ENCODE measurements at regions not wholly inside any gene's neighbourhood (a gene's known extent, or its start where the extent isn't known, plus 50 kb on each side); places are given as distances from the start of the nearest gene placed in this dataset.

GRCh38 chr1:18554597-18554996, 73.9 kb downstream of the KLHDC7A start:
- H3K27ac ChIP-seq (ENCODE audit: low read length, poor library complexity, severe bottlenecking): no peak overlapping the region
- no peak overlapping the region for H3K4ac ChIP-seq (ENCODE audit: low read depth in 1 of 2, low read length in 2 of 2)
- no peak overlapping the region for H3K9ac ChIP-seq (ENCODE audit: low read length)
- no peak overlapping the region for H2AK5ac ChIP-seq (ENCODE audit: low read length, severe bottlenecking)
- no peak overlapping the region for H3K4me2 ChIP-seq (ENCODE audit: low read length, poor library complexity, severe bottlenecking)
- H2BK15ac ChIP-seq (ENCODE audit: low read depth, poor library complexity, severe bottlenecking): no peak overlapping the region
- H3K4me3 ChIP-seq (ENCODE audit: insufficient read depth in 1 of 2, low read depth in 1 of 2, low read length in 2 of 2): no peak overlapping the region
- no peak overlapping the region for H2AFZ ChIP-seq (ENCODE audit: low read depth, low read length)
- no peaks in the 10 kb centered on the region for H3K79me1 ChIP-seq (replicated peaks; ENCODE audit: low read length, poor library complexity, severe bottlenecking)
- WGBS: 72% methylated on average over 7 of the region's 7 CpGs
- no peak for DNase-seq
- no peak overlapping the region for H2BK12ac ChIP-seq (ENCODE audit: low read length in 2 of 2)
- H3K18ac ChIP-seq (ENCODE audit: low read depth in 1 of 2, low read length in 2 of 2): no peak overlapping the region
- no peak overlapping the region for H2BK120ac ChIP-seq (ENCODE audit: low read depth, low read length)
- no peak overlapping the region for H3K23ac ChIP-seq (ENCODE audit: low read length in 2 of 2)
- no peaks in the 10 kb centered on the region for H3K36me3 ChIP-seq (ENCODE audit: control insufficient read depth in 1 of 2, insufficient read depth in 2 of 2, low read depth in 1 of 2, low read length in 2 of 2)
- H3K9me3 ChIP-seq (ENCODE audit: control insufficient read depth, low read length): no peaks in the 10 kb centered on the region
- no peak overlapping the region for H4K8ac ChIP-seq (ENCODE audit: low read length)
- no peak overlapping the region for H2BK5ac ChIP-seq (ENCODE audit: low read depth, low read length, poor library complexity, severe bottlenecking)
- H3K14ac ChIP-seq (ENCODE audit: low read length in 2 of 2): no peak overlapping the region
- no peak overlapping the region for H4K91ac ChIP-seq (ENCODE audit: low read length)
- peaks cover 17 to 66% of the 10 kb centered on the region in 2 experiments for H3K27me3 ChIP-seq (ENCODE audit: control insufficient read depth in 1 of 2, insufficient read depth in 1 of 2, low read length in 2 of 2)
- peaks cover 4% of the 10 kb centered on the region for H3K4me1 ChIP-seq (ENCODE audit: control insufficient read depth, insufficient read depth, low read depth, low read length)

- Histone ChIP-seq H3K4me2 (ENCODE audit: low read length, poor library complexity, severe bottlenecking) (no peak overlapping the region), H3K4me1 (ENCODE audit: control insufficient read depth, insufficient read depth, low read depth, low read length) (peaks cover 4% of the 10 kb centered on the region), H3K14ac (ENCODE audit: low read length in 2 of 2) (no peak overlapping the region), H4K8ac (ENCODE audit: low read length) (no peak overlapping the region), H3K4me3 (ENCODE audit: insufficient read depth in 1 of 2, low read depth in 1 of 2, low read length in 2 of 2) (no peak overlapping the region), H2BK12ac (ENCODE audit: low read length in 2 of 2) (no peak overlapping the region), H2AFZ (ENCODE audit: low read depth, low read length) (no peak overlapping the region), H3K18ac (ENCODE audit: low read depth in 1 of 2, low read length in 2 of 2) (no peak overlapping the region), H3K23ac (ENCODE audit: low read length in 2 of 2) (no peak overlapping the region), H3K79me1 (replicated peaks; ENCODE audit: low read length, poor library complexity, severe bottlenecking) (no peaks in the 10 kb centered on the region), H3K9ac (ENCODE audit: low read length) (no peak overlapping the region), H3K4ac (ENCODE audit: low read depth in 1 of 2, low read length in 2 of 2) (no peak overlapping the region), H2BK5ac (ENCODE audit: low read depth, low read length, poor library complexity, severe bottlenecking) (no peak overlapping the region), H2BK120ac (ENCODE audit: low read depth, low read length) (no peak overlapping the region), H3K27ac (ENCODE audit: low read length, poor library complexity, severe bottlenecking) (no peak overlapping the region), H4K91ac (ENCODE audit: low read length) (no peak overlapping the region), H3K36me3 (ENCODE audit: control insufficient read depth in 1 of 2, insufficient read depth in 2 of 2, low read depth in 1 of 2, low read length in 2 of 2) (no peaks in the 10 kb centered on the region), H2BK15ac (ENCODE audit: low read depth, poor library complexity, severe bottlenecking) (no peak overlapping the region), H3K27me3 (ENCODE audit: control insufficient read depth in 1 of 2, insufficient read depth in 1 of 2, low read length in 2 of 2) (peaks cover 21 to 68% of the 10 kb centered on the region in 2 experiments), H3K9me3 (ENCODE audit: control insufficient read depth, low read length) (no peaks in the 10 kb centered on the region), H2AK5ac (ENCODE audit: low read length, severe bottlenecking) (no peak overlapping the region)
- no peak for DNase-seq
- WGBS: 77% methylated on average over 4 of the region's 5 CpGs
Observed at GRCh38 chr1:18555036-18555435, 74.3 kb downstream of the KLHDC7A start.

DNA sequence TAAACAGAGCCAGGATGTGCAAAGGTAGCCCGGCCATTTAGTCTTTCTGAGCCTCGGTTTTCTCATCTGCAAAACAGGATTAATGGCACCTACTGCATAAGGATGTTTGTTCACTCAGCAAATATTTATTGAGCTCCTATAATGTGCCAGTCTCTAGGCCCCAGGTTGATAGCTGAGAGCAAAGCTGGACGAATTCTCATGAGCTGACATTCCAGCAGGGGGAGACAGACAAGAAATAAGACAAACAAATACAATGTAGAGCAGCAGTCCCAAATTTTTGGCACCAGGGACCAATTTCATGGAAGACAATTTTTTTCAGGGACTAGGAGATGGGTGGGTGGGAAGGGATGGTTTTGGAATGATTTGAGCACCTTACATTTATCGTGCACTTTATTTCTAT, 74.3 kb upstream of the PAX7 start:
- H2BK12ac ChIP-seq (ENCODE audit: low read length in 2 of 2): no peak overlapping the region
- H2BK5ac ChIP-seq (ENCODE audit: low read depth, low read length, poor library complexity, severe bottlenecking): no peak overlapping the region
- no peak overlapping the region for H3K4me3 ChIP-seq (ENCODE audit: insufficient read depth in 1 of 2, low read depth in 1 of 2, low read length in 2 of 2)
- H3K18ac ChIP-seq (ENCODE audit: low read depth in 1 of 2, low read length in 2 of 2): no peak overlapping the region
- H3K27me3 ChIP-seq (ENCODE audit: control insufficient read depth in 1 of 2, insufficient read depth in 1 of 2, low read length in 2 of 2): peaks cover 22 to 68% of the 10 kb centered on the region in 2 experiments
- no peak overlapping the region for H3K4me2 ChIP-seq (ENCODE audit: low read length, poor library complexity, severe bottlenecking)
- H3K4ac ChIP-seq (ENCODE audit: low read depth in 1 of 2, low read length in 2 of 2): no peak overlapping the region
- H2BK120ac ChIP-seq (ENCODE audit: low read depth, low read length): no peak overlapping the region
- peaks cover 4% of the 10 kb centered on the region for H3K4me1 ChIP-seq (ENCODE audit: control insufficient read depth, insufficient read depth, low read depth, low read length)
- no peak overlapping the region for H3K9ac ChIP-seq (ENCODE audit: low read length)
- no peak overlapping the region for H2BK15ac ChIP-seq (ENCODE audit: low read depth, poor library complexity, severe bottlenecking)
- H3K14ac ChIP-seq (ENCODE audit: low read length in 2 of 2): no peak overlapping the region
- WGBS: 42% methylated on average over 3 of the region's 4 CpGs
- H4K91ac ChIP-seq (ENCODE audit: low read length): no peak overlapping the region
- no peaks in the 10 kb centered on the region for H3K36me3 ChIP-seq (ENCODE audit: control insufficient read depth in 1 of 2, insufficient read depth in 2 of 2, low read depth in 1 of 2, low read length in 2 of 2)
- no peak overlapping the region for H3K27ac ChIP-seq (ENCODE audit: low read length, poor library complexity, severe bottlenecking)
- no peak overlapping the region for H2AFZ ChIP-seq (ENCODE audit: low read depth, low read length)
- no peak for DNase-seq
- H3K79me1 ChIP-seq (replicated peaks; ENCODE audit: low read length, poor library complexity, severe bottlenecking): no peaks in the 10 kb centered on the region
- no peak overlapping the region for H3K23ac ChIP-seq (ENCODE audit: low read length in 2 of 2)
- no peak overlapping the region for H4K8ac ChIP-seq (ENCODE audit: low read length)
- H2AK5ac ChIP-seq (ENCODE audit: low read length, severe bottlenecking): no peak overlapping the region
- no peaks in the 10 kb centered on the region for H3K9me3 ChIP-seq (ENCODE audit: control insufficient read depth, low read length)

DNA sequence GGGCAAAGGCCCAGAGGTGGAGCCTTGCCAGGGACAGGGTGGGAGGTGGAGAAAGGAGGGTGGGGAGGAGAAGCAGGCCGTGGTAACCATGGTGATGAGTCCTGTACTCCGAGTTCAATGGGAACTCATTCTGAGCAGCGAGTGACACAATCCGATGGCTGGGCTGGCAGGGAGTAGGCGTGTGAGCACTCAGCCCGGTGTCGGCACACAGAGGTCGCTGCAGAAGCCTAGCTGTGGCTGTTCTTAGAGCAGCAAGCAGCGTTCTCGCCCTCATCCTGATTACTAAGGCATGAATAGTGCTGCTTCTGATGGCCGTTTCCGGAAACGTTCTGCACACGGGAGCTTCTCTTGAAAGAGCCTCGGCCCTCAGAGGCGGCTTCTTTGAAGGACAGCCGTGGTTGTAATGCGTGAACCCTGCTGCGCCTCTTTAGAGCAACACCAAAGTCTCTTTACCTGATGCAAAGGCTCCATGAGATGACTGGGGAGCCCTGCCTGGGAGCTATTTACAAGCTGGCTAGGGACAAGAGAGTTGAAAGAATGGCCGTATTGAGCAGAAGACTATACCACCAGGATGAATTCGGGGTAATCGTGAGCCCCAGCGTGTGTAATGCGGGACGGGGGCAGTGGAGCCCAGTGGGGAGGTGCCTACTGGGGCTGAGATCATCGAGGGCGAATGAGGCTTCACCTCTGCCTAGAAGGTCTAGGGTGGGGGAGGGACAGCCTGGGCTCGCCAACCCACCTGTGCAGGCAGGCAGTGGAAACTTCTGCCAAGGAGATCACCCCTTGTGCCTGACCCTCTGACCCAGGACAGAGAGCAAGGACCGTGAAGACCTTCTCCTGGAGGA, 72.8 kb upstream of the PAX7 start:
- peaks cover 4% of the 10 kb centered on the region for H3K4me1 ChIP-seq (ENCODE audit: control insufficient read depth, insufficient read depth, low read depth, low read length)
- no peak overlapping the region for H4K91ac ChIP-seq (ENCODE audit: low read length)
- H2BK12ac ChIP-seq (ENCODE audit: low read length in 2 of 2): no peak overlapping the region
- H3K4ac ChIP-seq (ENCODE audit: low read depth in 1 of 2, low read length in 2 of 2): no peak overlapping the region
- no peak overlapping the region for H3K18ac ChIP-seq (ENCODE audit: low read depth in 1 of 2, low read length in 2 of 2)
- H3K79me1 ChIP-seq (replicated peaks; ENCODE audit: low read length, poor library complexity, severe bottlenecking): no peaks in the 10 kb centered on the region
- no peaks in the 10 kb centered on the region for H3K9me3 ChIP-seq (ENCODE audit: control insufficient read depth, low read length)
- no peaks in the 10 kb centered on the region for H3K36me3 ChIP-seq (ENCODE audit: control insufficient read depth in 1 of 2, insufficient read depth in 2 of 2, low read depth in 1 of 2, low read length in 2 of 2)
- no peak overlapping the region for H3K14ac ChIP-seq (ENCODE audit: low read length in 2 of 2)
- DNase-seq: no peak
- no peak overlapping the region for H2BK120ac ChIP-seq (ENCODE audit: low read depth, low read length)
- no peak overlapping the region for H2BK5ac ChIP-seq (ENCODE audit: low read depth, low read length, poor library complexity, severe bottlenecking)
- H4K8ac ChIP-seq (ENCODE audit: low read length): no peak overlapping the region
- H3K9ac ChIP-seq (ENCODE audit: low read length): no peak overlapping the region
- no peak overlapping the region for H3K23ac ChIP-seq (ENCODE audit: low read length in 2 of 2)
- H3K27ac ChIP-seq (ENCODE audit: low read length, poor library complexity, severe bottlenecking): no peak overlapping the region
- H3K4me3 ChIP-seq (ENCODE audit: insufficient read depth in 1 of 2, low read depth in 1 of 2, low read length in 2 of 2): no peak overlapping the region
- H2BK15ac ChIP-seq (ENCODE audit: low read depth, poor library complexity, severe bottlenecking): no peak overlapping the region
- WGBS: 5% methylated on average over 29 of the region's 29 CpGs
- peak overlapping the region; percentile 8 for H3K4me2 ChIP-seq (ENCODE audit: low read length, poor library complexity, severe bottlenecking)
- H3K27me3 ChIP-seq (ENCODE audit: control insufficient read depth in 1 of 2, insufficient read depth in 1 of 2, low read length in 2 of 2): peaks cover 22 to 71% of the 10 kb centered on the region in 2 experiments
- H2AFZ ChIP-seq (ENCODE audit: low read depth, low read length): no peak overlapping the region
- no peak overlapping the region for H2AK5ac ChIP-seq (ENCODE audit: low read length, severe bottlenecking)
